ENCODE measurements at regions not wholly inside any gene's neighbourhood (a gene's known extent, or its start where the extent isn't known, plus 50 kb on each side); places are given as distances from the start of the nearest gene placed in this dataset.

DNA sequence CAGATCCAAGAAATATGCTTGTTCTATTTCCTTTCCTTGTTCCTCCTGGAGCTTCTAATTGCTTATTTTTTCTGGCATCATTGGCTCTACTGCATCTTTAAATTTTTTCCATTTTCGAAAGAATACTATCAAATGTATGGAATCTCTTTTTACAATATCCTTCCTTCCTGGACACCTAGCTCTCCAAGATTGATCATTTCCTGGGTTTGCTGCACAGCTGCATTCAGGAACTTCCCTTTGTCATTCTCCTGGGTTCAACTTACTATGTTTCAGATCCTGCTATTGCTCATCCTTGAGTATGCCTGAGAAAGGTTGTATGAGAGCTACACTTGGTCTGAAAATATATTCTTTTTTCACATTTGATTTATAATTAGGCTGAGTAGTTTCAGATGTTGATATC is 73.7 kb upstream of the ERCC6L2 start:
- Histone ChIP-seq H3K27me3 (replicated peaks; ENCODE audit: insufficient read depth) (no peaks in the 10 kb centered on the region), H3K36me3 (no peaks in the 10 kb centered on the region), H3K9me3 (no peaks in the 10 kb centered on the region), H3K27ac (no peak overlapping the region), H3K4me1 (ENCODE audit: control insufficient read depth in 1 of 2, low read depth in 2 of 2) (peaks cover 5 to 9% of the 10 kb centered on the region in 2 donors), H3K4me3 (no peak overlapping the region)
- DNase-seq (ENCODE audit: low spot score) (no peak), ATAC-seq (ENCODE audit: insufficient number of reproducible peaks, low FRiP score, low read depth) (no peak)
- TF ChIP-seq, protein P1, sequence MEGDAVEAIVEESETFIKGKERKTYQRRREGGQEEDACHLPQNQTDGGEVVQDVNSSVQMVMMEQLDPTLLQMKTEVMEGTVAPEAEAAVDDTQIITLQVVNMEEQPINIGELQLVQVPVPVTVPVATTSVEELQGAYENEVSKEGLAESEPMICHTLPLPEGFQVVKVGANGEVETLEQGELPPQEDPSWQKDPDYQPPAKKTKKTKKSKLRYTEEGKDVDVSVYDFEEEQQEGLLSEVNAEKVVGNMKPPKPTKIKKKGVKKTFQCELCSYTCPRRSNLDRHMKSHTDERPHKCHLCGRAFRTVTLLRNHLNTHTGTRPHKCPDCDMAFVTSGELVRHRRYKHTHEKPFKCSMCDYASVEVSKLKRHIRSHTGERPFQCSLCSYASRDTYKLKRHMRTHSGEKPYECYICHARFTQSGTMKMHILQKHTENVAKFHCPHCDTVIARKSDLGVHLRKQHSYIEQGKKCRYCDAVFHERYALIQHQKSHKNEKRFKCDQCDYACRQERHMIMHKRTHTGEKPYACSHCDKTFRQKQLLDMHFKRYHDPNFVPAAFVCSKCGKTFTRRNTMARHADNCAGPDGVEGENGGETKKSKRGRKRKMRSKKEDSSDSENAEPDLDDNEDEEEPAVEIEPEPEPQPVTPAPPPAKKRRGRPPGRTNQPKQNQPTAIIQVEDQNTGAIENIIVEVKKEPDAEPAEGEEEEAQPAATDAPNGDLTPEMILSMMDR (IDR thresholded peaks at IDR 0.05) = no peak

DNA sequence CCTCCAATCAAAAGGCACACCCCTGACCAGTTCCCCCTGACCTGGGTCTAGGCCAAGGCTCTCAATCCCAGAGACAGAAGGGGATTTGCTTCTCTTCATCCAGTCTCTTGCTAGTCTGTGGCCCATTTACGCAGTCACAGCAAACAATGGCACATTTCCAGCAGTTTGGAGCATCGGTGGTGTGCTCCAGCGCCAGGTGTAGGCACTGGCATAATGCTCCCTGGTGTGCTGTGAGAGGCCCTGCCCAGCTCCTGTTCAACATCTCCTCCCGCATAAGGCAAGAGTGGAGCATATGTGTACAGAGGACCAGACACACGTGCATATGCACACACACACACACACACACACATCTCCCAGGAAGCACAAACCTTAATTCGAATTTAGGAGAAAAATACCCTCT is 79.5 kb upstream of the ERCC6L2 start:
- Histone ChIP-seq H3K27ac (no peak overlapping the region), H3K4me3 (no peak overlapping the region), H3K27me3 (replicated peaks; ENCODE audit: insufficient read depth) (no peaks in the 10 kb centered on the region), H3K4me1 (ENCODE audit: control insufficient read depth in 1 of 2, low read depth in 2 of 2) (peaks cover 2 to 14% of the 10 kb centered on the region in 2 donors), H3K36me3 (no peaks in the 10 kb centered on the region), H3K9me3 (no peaks in the 10 kb centered on the region)
- ATAC-seq (ENCODE audit: insufficient number of reproducible peaks, low FRiP score, low read depth) (no peak), DNase-seq (ENCODE audit: low spot score) (no peak)
- TF ChIP-seq, protein P1 (IDR thresholded peaks at IDR 0.05) = no peak

DNA sequence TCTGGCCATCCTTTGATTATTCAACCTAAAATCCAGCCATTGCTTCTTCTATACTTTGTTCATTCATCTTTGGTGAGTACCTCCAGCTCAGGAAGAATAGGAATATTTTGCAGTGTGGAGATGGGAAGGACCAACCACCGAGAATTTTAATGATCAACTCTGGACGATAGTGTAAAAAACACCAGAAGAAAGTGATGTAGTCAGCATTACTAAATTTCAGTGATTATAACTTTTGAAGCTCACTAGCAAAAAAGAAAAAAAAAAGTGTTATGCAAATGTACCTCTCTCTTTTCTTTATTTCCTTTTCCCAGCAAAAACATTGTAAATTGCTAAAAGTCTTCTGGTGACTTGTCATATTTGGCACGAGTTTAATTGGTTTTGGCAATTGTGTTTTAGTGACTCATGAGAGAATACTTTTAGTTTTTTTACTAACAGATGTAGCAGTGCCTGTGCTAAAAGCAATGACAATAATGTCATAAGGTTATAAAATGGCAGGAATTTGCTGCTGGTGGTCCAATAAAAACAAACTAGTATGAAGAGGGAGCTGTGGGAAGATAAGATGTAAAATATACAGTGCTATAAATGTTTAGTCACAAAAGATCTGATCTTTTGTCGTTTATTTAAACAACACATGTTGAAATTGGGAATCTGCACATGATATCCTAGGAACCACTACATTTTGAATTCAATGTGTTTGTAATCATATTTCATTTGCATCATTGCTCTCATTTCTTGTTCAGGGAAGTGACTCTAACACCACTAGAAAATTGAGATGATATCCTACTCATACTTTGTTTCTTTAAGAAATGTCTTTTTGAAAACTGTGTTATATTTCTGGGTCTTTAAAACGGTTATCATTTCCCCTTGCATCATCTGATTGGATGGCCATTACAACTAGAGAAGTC is 81.3 kb upstream of the ERCC6L2 start:
- TF ChIP-seq, protein P1 (IDR thresholded peaks at IDR 0.05) = no peak
- Histone ChIP-seq H3K27me3 (replicated peaks; ENCODE audit: insufficient read depth) (no peaks in the 10 kb centered on the region), H3K9me3 (no peaks in the 10 kb centered on the region), H3K4me3 (no peak overlapping the region), H3K27ac (peak overlapping the region in 1 of 2 donors; percentile 12), H3K36me3 (no peaks in the 10 kb centered on the region), H3K4me1 (ENCODE audit: control insufficient read depth in 1 of 2, low read depth in 2 of 2) (peaks cover 2 to 14% of the 10 kb centered on the region in 2 donors)
- DNase-seq (ENCODE audit: low spot score) (no peak), ATAC-seq (ENCODE audit: insufficient number of reproducible peaks, low FRiP score, low read depth) (peak; percentile 98)

DNA sequence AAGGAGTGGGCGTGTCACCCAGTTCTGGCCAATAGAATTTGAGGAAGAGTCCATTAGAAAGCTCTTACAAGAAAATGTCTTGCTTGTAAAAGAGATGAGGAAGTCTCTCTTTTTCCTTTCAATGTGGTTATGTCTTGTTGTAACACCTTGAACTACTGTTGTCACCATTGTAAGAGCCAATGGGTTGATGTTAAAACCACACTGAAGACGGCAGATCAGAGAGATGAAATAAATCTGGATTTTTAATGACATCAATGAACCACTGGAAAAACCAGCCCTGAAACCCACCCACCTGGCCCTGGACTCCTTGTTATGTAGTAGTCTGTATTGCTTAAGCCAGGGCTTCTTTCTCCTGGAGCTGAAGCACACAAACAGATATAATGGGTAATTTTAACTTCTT is 83.8 kb upstream of the ERCC6L2 start:
- H3K4me1 ChIP-seq (ENCODE audit: control insufficient read depth in 1 of 2, low read depth in 2 of 2) = peaks cover 2 to 14% of the 10 kb centered on the region in 2 donors
- no peak overlapping the region for H3K27ac ChIP-seq
- H3K9me3 ChIP-seq = no peaks in the 10 kb centered on the region
- ATAC-seq (ENCODE audit: insufficient number of reproducible peaks, low FRiP score, low read depth) (no peak), DNase-seq (ENCODE audit: low spot score) (no peak)
- H3K36me3 ChIP-seq = no peaks in the 10 kb centered on the region
- TF ChIP-seq, protein P1 (IDR thresholded peaks at IDR 0.05) = no peak
- no peak overlapping the region for H3K4me3 ChIP-seq
- H3K27me3 ChIP-seq (replicated peaks; ENCODE audit: insufficient read depth) = no peaks in the 10 kb centered on the region

DNA sequence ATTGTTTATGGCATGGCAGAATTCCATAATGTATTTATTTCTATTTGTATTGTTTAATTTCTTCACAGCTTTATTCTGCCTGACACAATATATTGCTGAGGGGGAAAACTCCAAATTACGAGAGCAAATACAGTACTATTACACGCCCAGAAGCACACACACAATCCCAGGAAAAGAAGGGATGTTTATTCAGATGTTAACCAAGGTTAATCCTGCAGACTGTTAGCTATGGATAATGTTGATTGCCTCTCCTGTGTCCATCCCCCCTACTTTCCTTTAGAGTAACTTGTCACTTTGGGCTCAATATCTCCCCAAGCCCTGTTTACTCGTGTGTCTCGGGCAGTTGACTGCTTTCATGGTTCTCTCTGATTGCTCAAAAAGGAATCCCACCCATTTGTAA is 84.2 kb upstream of the ERCC6L2 start:
- Histone ChIP-seq H3K27me3 (replicated peaks; ENCODE audit: insufficient read depth) (no peaks in the 10 kb centered on the region), H3K9me3 (no peaks in the 10 kb centered on the region), H3K27ac (no peak overlapping the region), H3K4me1 (ENCODE audit: control insufficient read depth in 1 of 2, low read depth in 2 of 2) (peaks cover 2 to 14% of the 10 kb centered on the region in 2 donors), H3K36me3 (no peaks in the 10 kb centered on the region), H3K4me3 (no peak overlapping the region)
- ATAC-seq (ENCODE audit: insufficient number of reproducible peaks, low FRiP score, low read depth) (no peak), DNase-seq (ENCODE audit: low spot score) (no peak)
- TF ChIP-seq, protein P1 (IDR thresholded peaks at IDR 0.05) = no peak

Data from thoracic aorta (tissue), 2 donors.